Central memory CD8-positive, alpha-beta T cell (primary cell): ENCODE measurements at regions not wholly inside any gene's neighbourhood (a gene's known extent, or its start where the extent isn't known, plus 50 kb on each side); places are given as distances from the start of the nearest gene placed in this dataset.

Experiments used
- ATAC-seq: fragments of 150-1000 bp; cut with Tn5 transposase; replicated peaks from 2 replicates; pipeline ENCODE4 v1.10.0; 2022; ENCODE audit warnings: mild to moderate bottlenecking, moderate FRiP score, moderate number of reproducible peaks; ENCODE audit not compliant: poor library complexity, severe bottlenecking; ENCODE audit errors: extremely low read depth
- DNase-seq, 2 donors: peaks; one replicate each; pipeline ENCODE4 v3.0.0; 2021; ENCODE audit warnings: low spot score in 2 of 2
- H3K27ac Mint-ChIP-seq: one replicate; pipeline ENCODE4 v1.8.0; 2022; ENCODE audit warnings: low read depth, mild to moderate bottlenecking, moderate library complexity, mixed read lengths
- H3K27me3 Mint-ChIP-seq: one replicate; pipeline ENCODE4 v1.8.0; 2022; ENCODE audit warnings: mixed read lengths
- H3K36me3 Mint-ChIP-seq: one replicate; pipeline ENCODE4 v1.8.0; 2022; ENCODE audit warnings: mild to moderate bottlenecking, moderate library complexity, mixed read lengths; ENCODE audit not compliant: insufficient read depth
- H3K4me1 Mint-ChIP-seq: one replicate; pipeline ENCODE4 v1.8.0; 2022; ENCODE audit warnings: mixed read lengths
- H3K4me3 Mint-ChIP-seq: one replicate; pipeline ENCODE4 v1.8.0; 2022; ENCODE audit warnings: mild to moderate bottlenecking, moderate library complexity, mixed read lengths
- H3K9me3 Mint-ChIP-seq: one replicate; pipeline ENCODE4 v1.8.0; 2022; ENCODE audit warnings: mixed read lengths

DNA sequence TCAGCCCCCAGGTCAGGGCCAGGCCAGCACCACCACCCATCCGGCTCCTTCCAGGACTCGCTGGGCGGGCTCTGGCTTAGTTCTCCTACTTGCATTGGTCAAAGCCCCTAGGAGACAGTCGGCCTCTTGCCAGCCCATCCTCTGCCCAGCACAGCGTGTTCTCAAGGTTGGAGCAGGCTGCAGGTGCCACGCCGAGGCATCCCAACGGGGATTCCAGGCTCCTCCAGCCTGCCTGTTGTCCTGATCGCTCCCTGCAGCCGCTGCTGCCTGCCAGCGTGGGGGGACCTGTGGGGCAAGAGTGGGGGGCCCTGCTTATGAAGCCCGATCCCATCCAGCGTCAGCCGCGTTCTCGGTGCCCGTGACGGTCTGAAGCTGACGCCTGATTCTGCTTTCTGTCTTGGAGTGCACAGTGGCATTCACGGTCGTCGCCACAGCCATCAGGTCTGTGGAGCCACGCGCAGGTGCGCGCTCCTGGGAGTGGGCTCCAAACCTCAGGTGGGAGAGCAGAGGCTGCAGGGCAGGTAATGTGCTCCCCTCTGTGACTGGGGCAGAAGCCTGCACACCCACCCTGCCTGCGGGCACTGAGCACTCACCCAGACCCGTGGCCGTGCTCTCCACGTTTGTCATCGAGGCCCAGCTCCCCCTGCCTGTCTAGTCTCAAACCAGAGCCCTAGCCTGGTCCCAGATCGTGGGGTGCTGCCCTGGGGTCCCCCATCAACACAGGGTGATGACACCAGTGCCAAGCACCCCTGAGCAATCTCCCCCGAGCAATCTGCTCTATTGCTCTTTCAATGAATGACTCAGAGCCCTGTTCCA lies 991.6 kb downstream of the BRD1 start:
- no peak overlapping the region for H3K4me3 Mint-ChIP-seq
- no peaks in the 10 kb centered on the region for H3K36me3 Mint-ChIP-seq
- no peaks in the 10 kb centered on the region for H3K4me1 Mint-ChIP-seq
- peaks cover 16% of the 10 kb centered on the region for H3K9me3 Mint-ChIP-seq
- ATAC-seq (no peak), DNase-seq (no peak)
- peaks cover 18% of the 10 kb centered on the region for H3K27me3 Mint-ChIP-seq
- no peak overlapping the region for H3K27ac Mint-ChIP-seq

DNA sequence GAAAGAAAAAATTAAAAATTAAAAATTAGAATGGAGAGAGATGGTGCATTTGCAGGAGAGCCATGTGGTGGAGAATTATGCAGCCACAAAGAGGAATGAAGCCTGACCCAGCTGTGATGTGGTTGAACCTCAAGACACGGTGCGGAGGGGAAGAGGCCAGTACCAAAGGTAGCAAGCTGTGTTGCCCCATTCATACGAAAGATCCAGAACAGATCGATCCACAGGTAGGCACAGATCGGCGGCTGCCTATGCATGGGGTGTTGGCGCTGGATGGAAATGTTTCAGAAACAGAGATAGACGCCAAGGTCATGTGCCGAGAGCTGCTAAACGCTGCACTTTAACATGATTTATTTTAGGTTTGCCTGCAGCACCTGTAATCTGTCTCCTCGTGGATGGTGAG lies 992.3 kb downstream of the BRD1 start:
- DNase-seq, result no peak
- H3K36me3 Mint-ChIP-seq, result no peaks in the 10 kb centered on the region
- no peak overlapping the region for H3K4me3 Mint-ChIP-seq
- no peak for ATAC-seq
- peaks cover 16% of the 10 kb centered on the region for H3K9me3 Mint-ChIP-seq
- H3K27ac Mint-ChIP-seq, result no peak overlapping the region
- no peaks in the 10 kb centered on the region for H3K4me1 Mint-ChIP-seq
- H3K27me3 Mint-ChIP-seq, result peaks cover 11% of the 10 kb centered on the region

DNA sequence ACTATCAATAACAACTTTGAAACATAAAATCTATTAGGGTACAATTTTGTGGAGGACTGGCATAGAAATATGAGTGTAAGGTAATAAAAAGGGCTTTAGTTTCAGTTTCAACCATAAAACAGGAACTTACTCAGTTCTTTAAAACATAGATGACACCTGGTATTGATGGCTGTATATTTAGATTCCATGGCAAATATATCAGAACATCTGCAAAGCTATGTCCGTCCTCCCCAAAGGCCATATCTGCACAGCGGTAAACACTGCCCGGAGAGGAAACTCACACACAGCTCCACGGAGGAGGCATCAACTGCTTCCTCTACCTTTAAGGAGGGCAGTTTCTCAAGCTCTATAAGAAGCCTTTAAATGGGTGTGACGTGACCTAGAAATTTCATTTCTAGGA lies 993.3 kb downstream of the BRD1 start:
- no peak overlapping the region for H3K27ac Mint-ChIP-seq

DNA sequence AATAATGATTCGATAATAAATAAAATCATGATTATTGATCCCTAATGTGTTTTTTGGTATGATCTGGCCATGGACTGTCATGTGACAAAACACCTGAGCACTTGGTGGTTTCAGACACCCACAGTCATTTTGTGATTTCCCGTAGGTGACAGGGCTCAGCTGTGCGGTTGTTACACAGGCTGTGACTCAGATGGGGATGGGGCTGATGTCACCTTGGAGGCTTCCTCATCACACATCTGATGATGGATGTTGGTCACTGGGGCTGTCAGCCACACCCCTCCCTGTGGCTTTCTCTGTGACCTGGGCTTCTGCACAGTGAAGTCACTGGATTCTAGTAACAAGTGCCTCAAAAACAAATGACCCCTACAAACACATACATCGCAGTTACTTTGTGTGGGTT lies 995.1 kb downstream of the BRD1 start:
- Mint-ChIP-seq H3K9me3 (peaks cover 12% of the 10 kb centered on the region), H3K27me3 (peaks cover 9% of the 10 kb centered on the region), H3K27ac (no peak overlapping the region), H3K36me3 (no peaks in the 10 kb centered on the region), H3K4me3 (no peak overlapping the region), H3K4me1 (no peaks in the 10 kb centered on the region)
- no peak for ATAC-seq
- DNase-seq, result no peak

More for the DNA sequence above, 993.3 kb downstream of the BRD1 start:
- H3K27me3 Mint-ChIP-seq, result peaks cover 9% of the 10 kb centered on the region
- no peak overlapping the region for H3K4me3 Mint-ChIP-seq
- H3K36me3 Mint-ChIP-seq, result no peaks in the 10 kb centered on the region
- DNase-seq, result no peak
- no peaks in the 10 kb centered on the region for H3K4me1 Mint-ChIP-seq
- H3K9me3 Mint-ChIP-seq, result peaks cover 16% of the 10 kb centered on the region
- no peak for ATAC-seq

DNA sequence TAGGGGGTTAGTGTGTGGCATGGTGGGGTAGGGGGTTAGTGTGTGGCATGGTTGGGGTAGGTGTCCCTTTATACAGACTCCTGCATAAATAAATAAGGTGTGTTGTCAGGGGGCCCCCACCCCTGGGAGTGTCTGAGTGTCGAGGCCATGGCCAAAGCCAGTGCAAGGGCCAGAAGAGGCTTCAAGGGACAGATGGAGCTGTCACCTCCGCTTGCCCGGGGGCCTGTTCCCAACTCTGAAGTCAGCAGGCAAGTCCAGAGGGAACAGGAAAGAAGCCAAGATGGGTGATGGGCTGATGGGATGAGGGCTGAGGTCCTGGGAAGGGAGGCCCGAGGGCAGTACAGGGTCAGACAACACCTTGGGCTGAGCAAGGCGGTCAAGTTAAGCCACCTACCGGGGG lies 997.8 kb downstream of the BRD1 start:
- Mint-ChIP-seq H3K27me3 (peaks cover 28% of the 10 kb centered on the region), H3K4me1 (no peaks in the 10 kb centered on the region), H3K36me3 (no peaks in the 10 kb centered on the region), H3K27ac (no peak overlapping the region), H3K4me3 (no peak overlapping the region), H3K9me3 (peaks cover 5% of the 10 kb centered on the region)
- ATAC-seq (no peak), DNase-seq (no peak)

DNA sequence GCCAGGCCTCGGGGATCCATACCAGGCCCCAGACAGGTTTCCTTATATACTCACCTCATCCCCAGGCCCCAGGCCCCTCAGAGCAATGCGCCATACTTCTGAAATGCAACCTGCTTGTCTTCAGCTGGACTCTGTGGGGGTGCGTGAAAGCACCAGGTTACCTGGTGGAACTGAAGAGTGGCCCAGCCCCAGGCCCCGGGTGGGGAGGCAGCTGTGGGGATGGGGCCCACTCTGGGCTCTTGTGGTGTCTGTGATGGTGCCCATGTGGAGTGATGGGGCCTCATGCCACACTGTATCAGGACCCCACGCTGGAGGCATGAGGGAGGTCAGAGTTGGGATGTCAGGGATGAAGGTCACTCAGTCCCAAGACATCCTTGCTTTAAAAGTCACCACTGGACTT lies 999.0 kb downstream of the BRD1 start:
- DNase-seq, result no peak
- H3K36me3 Mint-ChIP-seq, result no peaks in the 10 kb centered on the region
- H3K27ac Mint-ChIP-seq, result no peak overlapping the region
- no peak for ATAC-seq
- H3K4me1 Mint-ChIP-seq, result no peaks in the 10 kb centered on the region
- peaks cover 34% of the 10 kb centered on the region for H3K27me3 Mint-ChIP-seq
- no peak overlapping the region for H3K4me3 Mint-ChIP-seq
- H3K9me3 Mint-ChIP-seq, result peaks cover 5% of the 10 kb centered on the region

DNA sequence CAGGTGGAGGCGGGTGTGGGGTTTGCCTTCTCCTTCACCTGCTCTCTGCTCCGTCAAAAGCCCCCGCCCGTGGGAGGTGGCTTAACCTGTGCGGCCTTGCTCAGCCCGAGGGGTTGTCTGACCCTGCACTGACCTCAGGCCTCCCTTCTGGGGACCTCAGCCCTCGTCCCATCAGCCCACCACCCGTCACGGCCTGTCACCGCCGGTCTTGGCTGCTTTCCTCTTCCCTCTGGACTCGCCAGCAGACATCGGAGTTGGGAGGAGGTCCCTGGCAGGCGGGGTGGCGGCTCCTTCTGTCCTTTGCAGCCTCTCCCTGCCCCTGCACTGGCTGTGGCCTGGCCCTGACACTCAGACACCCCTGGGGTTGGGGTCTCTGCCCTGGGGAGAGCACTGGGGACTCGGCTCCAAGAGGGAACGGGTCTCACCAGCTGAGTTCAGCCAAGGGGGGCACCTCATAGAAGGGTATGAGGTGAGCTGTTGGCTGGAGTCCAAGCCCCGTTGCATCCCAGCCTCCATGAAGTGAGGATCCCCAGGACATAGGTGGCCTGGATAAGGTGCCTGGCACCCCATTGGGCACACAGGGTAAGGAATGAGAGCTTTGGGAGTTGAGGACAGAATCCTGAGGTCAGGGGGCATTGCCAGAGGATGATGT lies 999.6 kb downstream of the BRD1 start:
- Mint-ChIP-seq H3K9me3 (peaks cover 2% of the 10 kb centered on the region), H3K27ac (no peak overlapping the region), H3K27me3 (peaks cover 34% of the 10 kb centered on the region), H3K36me3 (no peaks in the 10 kb centered on the region), H3K4me3 (no peak overlapping the region), H3K4me1 (no peaks in the 10 kb centered on the region)
- no peak for DNase-seq
- ATAC-seq, result no peak

DNA sequence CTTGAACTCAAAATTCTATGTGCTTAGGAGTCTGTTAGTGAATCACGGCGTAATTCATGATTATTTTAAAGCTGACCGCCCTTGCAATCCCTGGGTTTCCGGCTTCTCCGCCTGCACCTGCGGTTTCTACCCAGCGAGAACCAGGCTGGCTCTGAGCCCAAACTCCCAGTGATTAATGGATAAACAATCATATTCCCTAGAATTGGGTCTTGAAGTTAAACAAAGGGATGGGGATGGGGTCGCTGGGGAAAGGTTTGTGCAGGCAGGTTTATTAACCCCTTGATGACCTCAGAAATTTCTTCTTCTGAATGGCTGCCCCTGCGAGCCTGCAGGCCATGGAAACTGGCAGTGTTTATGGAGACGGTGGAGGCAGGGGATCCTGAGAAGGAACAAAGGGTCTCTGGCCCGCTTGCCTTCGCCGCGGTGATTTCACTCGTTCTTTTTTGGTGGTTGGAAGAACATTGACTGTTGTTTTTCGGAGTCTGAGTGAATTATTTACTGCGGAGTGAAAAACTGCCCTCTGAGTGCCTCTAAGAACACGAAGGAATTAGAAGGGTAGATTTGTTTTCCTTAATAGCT lies 1000.3 kb downstream of the BRD1 start:
- ATAC-seq (no peak), DNase-seq (no peak)
- no peaks in the 10 kb centered on the region for H3K36me3 Mint-ChIP-seq
- peaks cover 37% of the 10 kb centered on the region for H3K27me3 Mint-ChIP-seq
- H3K9me3 Mint-ChIP-seq, result no peaks in the 10 kb centered on the region
- H3K4me3 Mint-ChIP-seq, result no peak overlapping the region
- H3K27ac Mint-ChIP-seq, result no peak overlapping the region
- no peaks in the 10 kb centered on the region for H3K4me1 Mint-ChIP-seq

DNA sequence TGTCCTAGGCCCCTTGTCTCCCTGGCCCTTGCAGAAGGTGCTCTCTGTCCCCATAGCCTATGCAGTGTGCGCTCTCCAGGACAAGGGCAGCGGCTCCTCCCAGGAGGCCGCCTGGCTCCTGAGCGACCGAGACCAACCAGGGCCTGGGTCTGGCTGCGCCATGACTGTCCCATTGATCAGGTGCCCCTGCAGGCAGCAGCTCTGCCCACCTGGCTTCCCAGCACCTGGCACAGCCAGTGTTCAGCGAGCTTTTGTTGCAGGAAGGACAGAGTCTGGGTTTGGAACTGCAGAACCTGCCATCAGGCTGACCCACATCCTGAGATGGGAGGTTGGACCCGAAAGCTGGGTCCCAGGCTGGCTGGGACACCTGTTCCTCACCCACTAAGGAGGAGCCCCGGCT lies 1001.1 kb downstream of the BRD1 start:
- no peaks in the 10 kb centered on the region for H3K4me1 Mint-ChIP-seq
- no peak overlapping the region for H3K27ac Mint-ChIP-seq
- H3K27me3 Mint-ChIP-seq, result peaks cover 37% of the 10 kb centered on the region
- H3K36me3 Mint-ChIP-seq, result no peaks in the 10 kb centered on the region
- H3K4me3 Mint-ChIP-seq, result no peak overlapping the region
- DNase-seq (no peak), ATAC-seq (no peak)
- no peaks in the 10 kb centered on the region for H3K9me3 Mint-ChIP-seq

DNA sequence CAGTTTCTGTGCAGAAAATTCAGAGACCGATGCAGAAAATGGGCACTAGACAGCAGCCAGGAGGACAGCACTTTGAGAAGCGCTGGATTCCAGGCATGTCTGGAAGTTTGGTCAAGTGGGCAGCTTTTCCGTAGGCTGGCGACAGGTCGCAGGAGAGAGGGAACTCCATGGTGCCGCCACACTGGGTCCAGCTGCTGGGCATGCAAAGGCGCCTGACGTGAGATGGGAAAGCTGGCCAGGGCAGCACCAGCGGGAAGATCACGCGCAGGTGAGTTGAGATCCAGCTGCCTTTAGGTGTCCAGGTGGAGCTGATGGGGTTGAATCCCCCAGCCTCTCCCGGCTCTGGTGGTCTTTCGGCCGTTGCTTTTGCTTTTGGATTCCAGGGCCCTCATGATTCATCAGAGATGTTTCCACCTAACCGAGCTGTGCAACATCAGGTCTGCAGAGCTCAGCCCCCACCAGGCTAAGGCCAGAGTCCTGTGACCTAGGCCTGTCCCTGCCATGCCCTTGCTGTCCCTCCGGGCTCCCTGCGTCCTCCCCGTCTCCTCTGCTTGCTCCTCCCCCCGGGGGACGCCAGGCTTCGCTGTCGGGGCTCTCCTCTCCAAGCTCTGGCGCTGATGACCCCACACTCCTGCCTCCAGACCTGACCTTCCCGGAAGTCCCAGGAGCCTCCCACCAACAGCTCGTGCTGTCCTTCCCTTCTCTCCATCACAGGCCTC lies 1001.7 kb downstream of the BRD1 start:
- DNase-seq (no peak), ATAC-seq (no peak)
- H3K27me3 Mint-ChIP-seq, result peaks cover 37% of the 10 kb centered on the region
- no peaks in the 10 kb centered on the region for H3K9me3 Mint-ChIP-seq
- no peak overlapping the region for H3K27ac Mint-ChIP-seq
- no peak overlapping the region for H3K4me3 Mint-ChIP-seq
- no peaks in the 10 kb centered on the region for H3K36me3 Mint-ChIP-seq
- no peaks in the 10 kb centered on the region for H3K4me1 Mint-ChIP-seq

DNA sequence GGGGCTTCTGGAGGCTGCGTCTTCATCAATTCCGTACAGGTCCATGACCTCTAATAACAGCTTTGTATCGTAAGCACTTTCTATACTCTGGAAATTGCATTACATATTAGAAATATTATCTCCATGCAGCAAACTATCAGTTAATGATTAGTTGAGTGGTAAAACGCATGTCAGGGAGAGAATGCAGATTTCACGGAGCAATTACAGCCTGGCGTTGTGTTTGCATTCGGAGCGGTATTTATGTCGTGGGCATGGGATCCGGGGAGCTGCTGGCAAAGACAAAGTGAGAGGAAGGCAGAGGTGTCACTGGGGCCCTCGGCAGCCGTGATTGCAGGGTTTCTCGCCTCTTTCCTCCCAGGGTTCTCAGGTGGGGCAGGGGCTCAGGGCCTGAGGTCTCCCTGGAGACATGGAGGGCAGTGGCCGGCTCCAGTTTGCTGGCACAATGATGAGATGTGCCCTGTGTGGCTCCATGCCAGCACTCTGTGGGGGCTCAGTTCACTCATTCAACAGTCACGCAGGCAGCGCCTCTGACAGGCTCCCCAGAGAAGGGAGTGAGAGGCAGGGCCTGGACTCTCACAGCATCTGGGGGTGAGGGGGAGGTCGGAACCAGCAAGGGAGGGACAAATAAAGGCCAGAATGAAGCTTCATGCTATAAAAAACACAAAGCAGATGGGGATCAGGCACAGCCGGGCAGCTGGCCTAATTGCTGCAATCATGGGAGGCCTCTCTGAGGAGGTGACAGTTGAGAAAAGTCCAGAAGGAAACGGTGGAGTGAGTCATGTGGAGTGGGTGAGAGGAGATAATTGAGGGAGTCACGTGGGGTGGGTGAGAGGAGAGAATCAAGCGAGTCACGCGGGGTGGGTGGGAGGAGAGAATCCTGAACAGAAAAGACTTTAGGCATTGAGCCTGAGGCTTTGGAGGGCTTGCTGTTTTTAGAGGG lies 1002.7 kb downstream of the BRD1 start:
- H3K4me3 Mint-ChIP-seq, result no peak overlapping the region
- H3K27ac Mint-ChIP-seq, result no peak overlapping the region
- DNase-seq, result no peak
- no peaks in the 10 kb centered on the region for H3K36me3 Mint-ChIP-seq
- no peaks in the 10 kb centered on the region for H3K4me1 Mint-ChIP-seq
- peaks cover 39% of the 10 kb centered on the region for H3K27me3 Mint-ChIP-seq
- no peaks in the 10 kb centered on the region for H3K9me3 Mint-ChIP-seq
- ATAC-seq, result no peak

DNA sequence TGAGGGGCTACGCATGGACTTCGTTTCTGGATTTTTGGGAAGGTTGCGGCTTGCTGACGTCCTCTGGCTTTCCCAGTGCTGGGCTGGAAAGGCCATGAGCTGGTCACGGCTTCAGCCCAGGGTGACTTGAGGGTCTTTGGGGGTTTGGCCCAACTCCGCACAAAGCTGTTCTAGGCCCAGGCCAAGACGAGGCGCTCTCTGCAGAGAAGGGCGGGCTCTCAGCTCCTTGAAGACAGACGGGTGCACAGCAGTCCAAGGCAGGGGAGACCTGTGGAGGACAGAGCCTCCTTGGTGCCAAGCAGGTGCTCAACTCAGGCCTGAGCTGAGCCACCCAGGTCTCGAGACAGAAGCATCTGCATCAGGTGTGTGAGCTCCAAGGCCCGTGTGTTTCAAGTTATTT lies 1003.7 kb downstream of the BRD1 start:
- Mint-ChIP-seq H3K9me3 (no peaks in the 10 kb centered on the region), H3K4me3 (no peak overlapping the region), H3K36me3 (no peaks in the 10 kb centered on the region), H3K27ac (no peak overlapping the region), H3K27me3 (peaks cover 45% of the 10 kb centered on the region), H3K4me1 (no peaks in the 10 kb centered on the region)
- ATAC-seq (no peak), DNase-seq (no peak)
